HEK293T (cell line): ENCODE measurements at regions not wholly inside any gene's neighbourhood (a gene's known extent, or its start where the extent isn't known, plus 50 kb on each side); places are given as distances from the start of the nearest gene placed in this dataset.

Experiments used
- ARNT ChIP-seq: fragments of 450-650 bp; IDR thresholded peaks from 2 replicates; pipeline ENCODE4 v1.6.1; 2017; ENCODE audit warnings: mild to moderate bottlenecking
- FOXK2 ChIP-seq: fragments of 450-650 bp; IDR thresholded peaks from 2 replicates; pipeline ENCODE4 v1.6.1; 2016; ENCODE audit warnings: mild to moderate bottlenecking

GRCh38 chr10:111716032-111716431, 467.5 kb downstream of the GPAM start:
- TF ChIP-seq ARNT = no peak
- TF ChIP-seq FOXK2 = no peak
